ENCODE measurements at regions not wholly inside any gene's neighbourhood (a gene's known extent, or its start where the extent isn't known, plus 50 kb on each side); places are given as distances from the start of the nearest gene placed in this dataset.

- Histone ChIP-seq H3K27ac (ENCODE audit: low read depth in 2 of 2, low read length in 1 of 2) (no peak overlapping the region), H3K4me3 (ENCODE audit: low read depth in 2 of 2, low read length in 1 of 2) (no peak overlapping the region), H3K9me2 (no peaks in the 10 kb centered on the region), H3K79me2 (ENCODE audit: insufficient read depth) (no peaks in the 10 kb centered on the region), H3K4me2 (no peak overlapping the region), H3F3A (replicated peaks; ENCODE audit: insufficient read depth) (peaks cover 3% of the 10 kb centered on the region), H2AFZ (ENCODE audit: low read depth) (no peak overlapping the region), H3K36me3 (replicated peaks in 1 of 2; ENCODE audit: control insufficient read depth in 1 of 2, insufficient read depth in 2 of 2, low read length in 1 of 2) (no peaks in the 10 kb centered on the region), H4K20me1 (ENCODE audit: insufficient read depth) (no peaks in the 10 kb centered on the region), H3K9ac (no peak overlapping the region), H3K4me1 (ENCODE audit: control insufficient read depth in 1 of 2, insufficient read depth in 2 of 2, low read depth in 1 of 2, low read length in 1 of 2) (no peaks in the 10 kb centered on the region; a peak in 1 of 4 replicates), H3K27me3 (ENCODE audit: insufficient read depth) (no peaks in the 10 kb centered on the region), H3K9me3 (no peaks in the 10 kb centered on the region)
- POLR2A ChIA-PET = no interaction called here
- CTCF ChIA-PET = no interaction called here
- WGBS (ENCODE audit: low lambda C conversion rate) = 68% methylated on average over 3 of the region's 3 CpGs
- TF ChIP-seq FOXJ3 (CRISPR knock-in tag; IDR thresholded peaks at IDR 0.05) (no peak), JUND (IDR thresholded peaks at IDR 0.05) (no peak), MXI1 (IDR thresholded peaks at IDR 0.05; ENCODE audit: low read depth, low read length) (no peak), RCOR1 (IDR thresholded peaks at IDR 0.05; ENCODE audit: low read length) (no peak), PBX3 (IDR thresholded peaks at IDR 0.05) (no peak), RFX5 (IDR thresholded peaks at IDR 0.05; ENCODE audit: low read length) (no peak), NRF1 (IDR thresholded peaks at IDR 0.05; ENCODE audit: low read depth, low read length) (no peak)
- no peak for DNase-seq
Observed at GRCh38 chr6:154648188-154648887, 84.9 kb upstream of the SCAF8 start.

- Histone ChIP-seq H3K9me2 (no peaks in the 10 kb centered on the region), H3K36me3 (replicated peaks in 1 of 2; ENCODE audit: control insufficient read depth in 1 of 2, insufficient read depth in 2 of 2, low read length in 1 of 2) (no peaks in the 10 kb centered on the region), H3K27me3 (ENCODE audit: insufficient read depth) (no peaks in the 10 kb centered on the region), H3K9me3 (no peaks in the 10 kb centered on the region), H3K9ac (no peak overlapping the region), H3K4me3 (ENCODE audit: low read depth in 2 of 2, low read length in 1 of 2) (no peak overlapping the region), H2AFZ (ENCODE audit: low read depth) (no peak overlapping the region), H3K4me2 (no peak overlapping the region), H3K79me2 (ENCODE audit: insufficient read depth) (no peaks in the 10 kb centered on the region), H3K4me1 (ENCODE audit: control insufficient read depth in 1 of 2, insufficient read depth in 2 of 2, low read depth in 1 of 2, low read length in 1 of 2) (no peaks in the 10 kb centered on the region; a peak in 1 of 4 replicates), H3K27ac (ENCODE audit: low read depth in 2 of 2, low read length in 1 of 2) (no peak overlapping the region), H4K20me1 (ENCODE audit: insufficient read depth) (no peaks in the 10 kb centered on the region), H3F3A (replicated peaks; ENCODE audit: insufficient read depth) (peaks cover 6% of the 10 kb centered on the region)
- no peak for DNase-seq
- CTCF ChIA-PET = interaction anchor here (1.5 kb wide), 1 partner anchor 27 kb away, joined by 5 read pairs; no protein-coding TSS in a partner anchor
- 87% methylated on average over 7 of the region's 7 CpGs for WGBS (ENCODE audit: low lambda C conversion rate)
- TF ChIP-seq MAX (IDR thresholded peaks at IDR 0.05; ENCODE audit: low read depth) (no peak), TCF12 (IDR thresholded peaks at IDR 0.05) (no peak), RFX5 (IDR thresholded peaks at IDR 0.05; ENCODE audit: low read length) (no peak), FOSL2 (IDR thresholded peaks at IDR 0.05; ENCODE audit: borderline replicate concordance, low read depth) (no peak), FOXJ3 (CRISPR knock-in tag; IDR thresholded peaks at IDR 0.05) (no peak), RXRA (IDR thresholded peaks at IDR 0.05; ENCODE audit: borderline replicate concordance, low read depth) (no peak), POLR2AphosphoS5 (IDR thresholded peaks at IDR 0.05; ENCODE audit: low read depth, low read length) (no peak), TAF1 (IDR thresholded peaks at IDR 0.05; ENCODE audit: borderline replicate concordance, low read depth, low read length) (no peak), TEAD4 (IDR thresholded peaks at IDR 0.05; ENCODE audit: borderline replicate concordance, insufficient read depth) (no peak), RAD21 (IDR thresholded peaks at IDR 0.05; ENCODE audit: low read length) (no peak), SIN3A (IDR thresholded peaks at IDR 0.05; ENCODE audit: borderline replicate concordance, low read depth, low read length) (no peak)
- POLR2A ChIA-PET = no interaction called here
Observed at GRCh38 chr6:154648888-154649205, 84.4 kb upstream of the SCAF8 start.
